ENCODE measurements at regions not wholly inside any gene's neighbourhood (a gene's known extent, or its start where the extent isn't known, plus 50 kb on each side); places are given as distances from the start of the nearest gene placed in this dataset.
"Not testable (repeated sequence)": the region's sequence is repeated elsewhere in the genome, so short reads cannot be mapped to it uniquely, and the experiment has no call there.

DNA sequence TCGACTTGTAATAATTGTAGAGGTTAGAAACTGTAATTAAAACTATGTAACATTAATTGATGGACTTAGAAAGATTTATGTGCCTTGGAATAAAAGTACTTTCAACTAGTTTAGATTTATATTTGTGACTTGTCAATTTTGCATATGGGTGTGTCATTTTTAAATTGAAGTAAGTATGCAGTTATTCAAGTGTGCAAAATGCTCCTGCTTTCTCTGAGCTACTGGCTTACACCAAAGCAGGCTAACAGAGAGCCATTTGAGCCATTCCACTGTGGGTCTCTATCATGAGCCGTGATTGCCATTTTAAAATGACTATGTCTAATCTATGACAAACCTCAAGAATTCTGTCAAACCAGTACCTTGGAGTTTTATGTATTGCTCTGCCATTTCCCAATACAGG is 345.0 kb upstream of the MDFIC2 start:
- Mint-ChIP-seq H3K27me3 (peaks cover 6% of the 10 kb centered on the region), H3K36me3 (no peaks in the 10 kb centered on the region), H3K4me1 (no peaks in the 10 kb centered on the region), H3K27ac (no peak overlapping the region), H3K4me3 (no peak overlapping the region), H3K9me3 (ENCODE audit: low read depth) (no peaks in the 10 kb centered on the region)
- ATAC-seq (no peak), DNase-seq (no peak)
- CTCF ChIA-PET, result no interaction called here

DNA sequence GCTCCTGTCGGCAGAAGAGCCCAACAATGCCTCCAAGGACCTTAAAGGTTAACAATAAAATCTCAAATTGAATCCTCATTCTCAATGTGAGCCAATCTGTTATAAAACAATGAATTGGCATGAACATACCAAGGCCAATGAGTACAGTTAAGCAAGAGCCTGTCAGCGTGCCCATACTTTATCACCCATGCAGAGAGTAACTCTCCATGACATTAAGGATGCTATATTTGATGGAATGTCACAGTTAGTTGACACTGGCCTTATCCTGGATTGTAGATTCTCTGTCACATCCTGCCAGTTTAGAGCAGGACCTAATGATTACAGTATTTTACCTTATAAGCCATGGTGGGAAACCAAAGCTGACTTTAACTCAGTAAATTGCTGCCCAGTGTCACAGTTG is 335.4 kb upstream of the MDFIC2 start:
- DNase-seq (no peak), ATAC-seq (no peak)
- Mint-ChIP-seq H3K9me3 (ENCODE audit: low read depth) (peaks cover 3% of the 10 kb centered on the region), H3K4me3 (no peak overlapping the region), H3K27ac (no peak overlapping the region), H3K36me3 (no peaks in the 10 kb centered on the region), H3K27me3 (no peaks in the 10 kb centered on the region), H3K4me1 (no peaks in the 10 kb centered on the region)
- CTCF ChIA-PET, result no interaction called here

DNA sequence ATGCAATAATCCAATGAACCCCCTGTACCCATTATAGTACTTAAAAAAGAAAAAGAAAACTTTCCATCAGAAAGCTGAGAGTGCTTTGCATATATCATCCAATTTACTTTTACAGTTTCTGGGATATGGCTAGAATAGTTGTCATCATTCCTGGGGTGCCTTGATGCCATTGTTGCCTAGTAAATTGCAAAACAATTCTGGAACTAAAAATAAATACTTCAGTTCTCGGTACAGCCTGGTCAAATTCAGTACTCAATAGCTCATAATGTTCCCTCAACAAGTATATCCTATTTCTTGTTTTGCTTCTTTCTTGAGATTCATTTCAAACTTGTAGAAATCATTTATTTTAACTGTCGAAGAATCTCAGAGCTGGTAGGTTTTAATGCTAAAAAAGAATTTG is 334.7 kb upstream of the MDFIC2 start:
- Mint-ChIP-seq H3K9me3 (ENCODE audit: low read depth) (peaks cover 3% of the 10 kb centered on the region), H3K36me3 (no peaks in the 10 kb centered on the region), H3K27ac (no peak overlapping the region), H3K4me1 (no peaks in the 10 kb centered on the region), H3K27me3 (no peaks in the 10 kb centered on the region), H3K4me3 (no peak overlapping the region)
- CTCF ChIA-PET, result interaction anchor here (1.4 kb wide), 1 partner anchor 11 kb away, joined by 4 read pairs; no protein-coding TSS in a partner anchor
- ATAC-seq (no peak), DNase-seq (no peak)

DNA sequence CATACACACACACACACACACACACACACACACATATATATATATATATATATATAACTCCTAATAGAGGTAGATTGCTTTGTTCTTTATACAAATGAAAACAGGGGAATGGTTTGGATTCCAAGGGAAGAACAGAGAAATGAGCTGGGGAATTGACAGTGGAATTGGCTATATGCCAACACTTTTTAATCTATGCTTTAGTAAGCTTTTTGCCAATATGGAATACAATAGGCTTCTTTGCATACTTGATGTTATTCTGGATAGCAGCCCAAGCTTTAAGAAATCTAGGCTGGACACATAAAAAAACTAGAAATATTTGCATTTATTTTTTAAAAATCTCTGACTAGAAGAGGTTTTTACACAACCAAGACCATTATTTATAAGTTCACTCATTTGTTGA is 334.2 kb upstream of the MDFIC2 start:
- Mint-ChIP-seq H3K9me3 (ENCODE audit: low read depth) (peaks cover 3% of the 10 kb centered on the region), H3K27ac (no peak overlapping the region), H3K4me3 (no peak overlapping the region), H3K4me1 (no peaks in the 10 kb centered on the region), H3K36me3 (no peaks in the 10 kb centered on the region), H3K27me3 (no peaks in the 10 kb centered on the region)
- CTCF ChIA-PET, result interaction anchor here (1.4 kb wide), 1 partner anchor 10 kb away, joined by 4 read pairs; no protein-coding TSS in a partner anchor
- no peak for ATAC-seq
- DNase-seq, result no peak

DNA sequence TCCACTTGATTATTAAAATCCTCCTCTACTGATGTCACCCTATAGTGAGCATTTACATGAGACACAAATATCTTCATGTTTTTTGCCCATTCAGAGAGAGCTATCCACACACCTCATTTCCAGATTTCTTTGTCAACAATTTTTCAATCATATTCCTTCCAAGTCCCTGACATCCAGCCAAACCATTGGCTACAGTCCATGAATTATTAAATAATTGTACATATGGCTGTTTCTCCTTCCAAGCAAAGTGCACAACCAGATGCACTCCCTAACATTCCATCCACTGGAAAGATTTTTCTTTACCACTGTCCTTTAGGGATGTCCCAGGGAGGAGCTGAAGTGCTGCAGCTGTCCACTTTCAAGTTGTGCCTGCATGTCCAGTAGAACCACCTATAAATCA is 328.0 kb upstream of the MDFIC2 start:
- H3K36me3 Mint-ChIP-seq, result no peaks in the 10 kb centered on the region
- H3K27ac Mint-ChIP-seq, result no peak overlapping the region
- no peaks in the 10 kb centered on the region for H3K4me1 Mint-ChIP-seq
- DNase-seq, result no peak
- H3K27me3 Mint-ChIP-seq, result peaks cover 7% of the 10 kb centered on the region
- ATAC-seq, result no peak
- H3K4me3 Mint-ChIP-seq, result no peak overlapping the region
- CTCF ChIA-PET, result no interaction called here
- peaks cover 3% of the 10 kb centered on the region for H3K9me3 Mint-ChIP-seq (ENCODE audit: low read depth)

DNA sequence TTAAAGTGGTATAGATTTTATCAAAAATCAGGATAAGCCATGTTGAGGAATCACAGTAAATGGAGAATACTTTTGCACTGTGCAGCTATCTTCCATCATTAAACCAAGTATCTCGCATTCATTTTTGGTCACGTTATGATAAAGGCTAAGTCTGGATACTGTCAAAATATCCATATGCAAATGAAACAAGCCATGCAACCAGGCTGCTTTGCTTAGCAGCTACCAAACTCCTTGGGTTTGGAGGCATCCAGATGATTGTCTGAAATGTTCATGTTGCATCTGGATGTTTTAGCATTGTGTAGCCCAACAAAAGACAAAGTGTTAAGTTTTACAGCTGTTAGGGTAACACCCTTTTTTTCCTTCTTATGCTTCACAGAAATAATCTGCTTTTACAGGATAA is 322.9 kb upstream of the MDFIC2 start:
- Mint-ChIP-seq H3K27me3 (peaks cover 15% of the 10 kb centered on the region), H3K9me3 (ENCODE audit: low read depth) (no peaks in the 10 kb centered on the region), H3K4me1 (no peaks in the 10 kb centered on the region), H3K4me3 (no peak overlapping the region), H3K27ac (no peak overlapping the region), H3K36me3 (no peaks in the 10 kb centered on the region)
- ATAC-seq (no peak), DNase-seq (no peak)
- CTCF ChIA-PET, result no interaction called here

DNA sequence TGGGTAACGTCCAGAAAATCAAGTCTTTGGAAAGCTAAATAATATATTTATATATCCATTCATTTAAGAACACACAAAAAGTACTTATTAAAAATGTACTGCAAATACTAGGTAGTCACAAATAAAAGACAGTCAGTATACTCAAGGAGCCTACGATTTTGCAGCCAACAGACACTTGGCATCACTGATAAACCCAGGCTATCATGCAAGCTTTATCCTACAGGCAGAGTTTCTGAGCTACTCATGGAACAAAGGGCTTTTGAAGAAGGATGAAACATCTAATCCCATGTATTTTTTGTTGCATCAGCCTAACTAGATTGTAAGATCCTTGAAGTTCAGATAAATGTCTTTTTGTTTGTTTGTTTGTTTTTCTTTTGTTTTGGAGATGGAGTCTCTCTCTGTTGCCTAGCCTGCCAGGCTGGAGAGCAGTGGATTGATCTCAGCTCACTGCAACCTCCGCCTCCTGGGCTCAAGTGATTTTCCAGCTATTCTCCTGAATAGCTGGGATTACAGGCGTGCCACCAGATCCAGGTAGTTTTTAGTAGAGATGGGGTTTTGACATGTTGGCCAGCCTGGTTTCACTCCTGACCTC is 319.4 kb upstream of the MDFIC2 start:
- Mint-ChIP-seq H3K4me3 (no peak overlapping the region), H3K9me3 (ENCODE audit: low read depth) (no peaks in the 10 kb centered on the region), H3K27me3 (peaks cover 11% of the 10 kb centered on the region), H3K4me1 (no peaks in the 10 kb centered on the region), H3K27ac (no peak overlapping the region), H3K36me3 (no peaks in the 10 kb centered on the region)
- no peak for ATAC-seq
- CTCF ChIA-PET, result no interaction called here
- no peak for DNase-seq

DNA sequence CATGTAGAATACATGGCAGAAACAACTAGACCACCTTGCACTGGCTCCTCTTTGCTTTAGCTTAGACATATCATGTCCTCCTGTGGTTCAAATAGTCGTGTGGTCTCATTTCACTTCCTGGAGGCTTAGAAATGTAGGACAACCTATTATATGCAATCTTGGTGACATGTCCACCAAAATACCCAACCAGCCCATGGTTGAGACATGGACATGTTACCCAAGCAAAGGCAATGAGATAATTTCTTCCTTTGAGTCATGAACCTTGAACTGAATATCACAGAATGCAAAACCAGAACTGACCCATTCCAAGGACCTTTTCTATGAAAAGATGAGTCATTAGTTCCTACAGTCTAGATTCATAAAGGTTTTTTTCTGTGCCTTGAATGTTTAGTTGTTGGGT is 309.0 kb upstream of the MDFIC2 start:
- CTCF ChIA-PET, result no interaction called here
- Mint-ChIP-seq H3K27me3 (peaks cover 10% of the 10 kb centered on the region), H3K9me3 (ENCODE audit: low read depth) (no peaks in the 10 kb centered on the region), H3K36me3 (no peaks in the 10 kb centered on the region), H3K27ac (no peak overlapping the region), H3K4me1 (no peaks in the 10 kb centered on the region), H3K4me3 (no peak overlapping the region)
- DNase-seq (no peak), ATAC-seq (no peak)

DNA sequence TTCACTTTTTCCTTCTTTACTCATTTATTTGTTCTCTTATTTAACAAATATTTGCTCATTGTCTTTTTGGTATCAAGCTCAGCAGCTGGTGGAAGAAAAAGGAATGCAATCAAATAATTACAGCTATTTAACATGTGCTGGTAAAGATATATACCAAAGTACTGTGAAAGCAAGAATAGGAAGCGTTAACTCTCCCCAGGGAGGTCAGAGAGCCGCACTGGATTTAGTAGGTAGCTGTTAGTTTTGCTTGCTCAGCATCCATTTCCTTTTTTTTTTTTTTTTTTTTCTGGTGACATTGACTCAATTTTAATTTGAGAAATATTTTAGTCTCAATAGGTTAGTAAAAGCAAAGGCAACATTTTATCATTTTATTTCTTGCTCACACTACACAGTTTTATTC is 308.5 kb upstream of the MDFIC2 start:
- ATAC-seq (no peak), DNase-seq (no peak)
- no peak overlapping the region for H3K4me3 Mint-ChIP-seq
- CTCF ChIA-PET, result no interaction called here
- no peaks in the 10 kb centered on the region for H3K36me3 Mint-ChIP-seq
- no peaks in the 10 kb centered on the region for H3K9me3 Mint-ChIP-seq (ENCODE audit: low read depth)
- H3K27me3 Mint-ChIP-seq, result peaks cover 10% of the 10 kb centered on the region
- no peak overlapping the region for H3K27ac Mint-ChIP-seq
- H3K4me1 Mint-ChIP-seq, result no peaks in the 10 kb centered on the region

DNA sequence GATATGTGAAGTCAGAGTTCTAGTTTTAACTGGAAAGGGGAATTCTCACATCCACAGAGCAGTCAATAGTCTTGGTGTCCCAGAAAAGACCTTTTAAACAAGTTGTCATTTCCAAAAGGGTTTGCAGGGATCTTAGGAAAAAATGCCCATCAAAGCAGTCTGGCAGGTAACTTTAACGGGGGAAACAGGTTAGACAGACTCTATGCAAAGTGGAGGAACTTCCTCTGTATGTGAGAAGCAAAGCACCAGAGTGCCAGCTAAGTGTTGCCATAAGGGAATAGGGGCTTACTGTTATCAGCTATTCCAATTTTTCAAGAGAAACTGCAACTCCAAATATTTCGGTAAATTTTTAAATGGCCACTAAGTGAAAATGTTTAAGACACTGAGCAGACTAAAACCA is 307.9 kb upstream of the MDFIC2 start:
- ATAC-seq, result no peak
- CTCF ChIA-PET, result no interaction called here
- Mint-ChIP-seq H3K27ac (no peak overlapping the region), H3K4me3 (no peak overlapping the region), H3K27me3 (peaks cover 10% of the 10 kb centered on the region), H3K36me3 (no peaks in the 10 kb centered on the region), H3K4me1 (no peaks in the 10 kb centered on the region), H3K9me3 (ENCODE audit: low read depth) (no peaks in the 10 kb centered on the region)
- DNase-seq, result no peak

DNA sequence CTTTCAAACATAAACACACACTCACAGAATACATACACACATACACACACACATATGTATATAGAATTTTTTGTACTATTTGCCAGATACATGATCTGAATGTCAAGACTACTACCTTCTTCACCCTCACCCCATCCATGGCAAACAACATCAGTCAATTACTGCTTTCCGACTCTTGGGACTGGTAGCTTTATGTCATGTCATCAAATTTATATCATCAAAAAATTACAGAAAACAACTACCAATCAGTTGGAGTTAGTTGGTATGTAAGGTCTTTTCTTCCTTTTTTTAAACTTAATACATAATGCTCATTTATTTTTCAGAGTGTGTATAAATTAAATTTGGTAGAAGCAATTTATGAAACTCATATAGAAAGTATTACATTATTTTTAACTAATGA is 305.7 kb upstream of the MDFIC2 start:
- Mint-ChIP-seq H3K4me1 (no peaks in the 10 kb centered on the region), H3K36me3 (no peaks in the 10 kb centered on the region), H3K27me3 (peaks cover 10% of the 10 kb centered on the region), H3K9me3 (ENCODE audit: low read depth) (no peaks in the 10 kb centered on the region), H3K4me3 (no peak overlapping the region), H3K27ac (no peak overlapping the region)
- CTCF ChIA-PET, result no interaction called here
- no peak for DNase-seq
- no peak for ATAC-seq

DNA sequence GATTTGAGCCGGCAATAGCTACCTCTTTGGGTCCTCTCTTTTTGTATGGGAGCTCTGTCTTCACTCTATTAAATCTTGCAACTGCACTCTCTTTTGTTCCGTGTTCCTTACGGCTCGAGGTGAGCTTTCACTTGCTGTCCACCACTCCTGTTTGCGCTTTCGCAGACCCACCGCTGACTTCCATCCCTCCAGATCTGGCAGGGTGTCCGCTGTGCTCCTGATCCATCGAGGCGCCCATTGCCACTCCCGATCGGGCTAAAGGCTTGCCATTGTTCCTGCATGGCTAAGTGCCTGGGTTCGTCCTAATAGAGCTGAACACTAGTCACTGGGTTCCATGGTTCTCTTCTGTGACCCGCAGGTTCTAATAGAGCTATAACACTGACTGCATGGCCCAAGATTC is 304.9 kb upstream of the MDFIC2 start:
- H3K4me3 Mint-ChIP-seq; DNase-seq; H3K4me1 Mint-ChIP-seq; H3K27me3 Mint-ChIP-seq; H3K9me3 Mint-ChIP-seq (ENCODE audit: low read depth); CTCF ChIA-PET; H3K36me3 Mint-ChIP-seq; ATAC-seq; H3K27ac Mint-ChIP-seq: not testable (repeated sequence)

DNA sequence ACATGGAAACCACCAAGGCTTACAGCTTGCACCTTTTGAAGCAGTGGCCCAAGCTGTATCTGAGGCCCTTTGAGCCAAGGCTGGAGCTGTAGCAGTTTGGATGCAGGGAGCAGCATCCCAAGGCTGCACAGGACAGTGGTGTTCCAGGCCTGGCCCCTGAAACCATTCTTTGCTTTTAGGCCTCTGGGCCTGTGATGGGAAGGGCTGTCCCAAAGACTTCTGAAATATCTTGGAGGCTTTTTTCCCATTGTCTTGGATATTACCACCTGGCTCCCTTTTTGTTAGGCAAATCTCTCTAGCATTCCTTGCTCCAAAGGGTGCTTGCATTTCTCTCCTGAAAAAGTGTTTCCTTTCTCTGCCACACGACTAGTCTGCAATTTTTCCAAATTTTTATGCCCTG is 302.8 kb upstream of the MDFIC2 start:
- Mint-ChIP-seq H3K36me3 (no peaks in the 10 kb centered on the region), H3K27ac (no peak overlapping the region), H3K4me1 (no peaks in the 10 kb centered on the region), H3K9me3 (ENCODE audit: low read depth) (no peaks in the 10 kb centered on the region), H3K4me3 (no peak overlapping the region), H3K27me3 (peaks cover 7% of the 10 kb centered on the region)
- no peak for ATAC-seq
- CTCF ChIA-PET, result no interaction called here
- no peak for DNase-seq

DNA sequence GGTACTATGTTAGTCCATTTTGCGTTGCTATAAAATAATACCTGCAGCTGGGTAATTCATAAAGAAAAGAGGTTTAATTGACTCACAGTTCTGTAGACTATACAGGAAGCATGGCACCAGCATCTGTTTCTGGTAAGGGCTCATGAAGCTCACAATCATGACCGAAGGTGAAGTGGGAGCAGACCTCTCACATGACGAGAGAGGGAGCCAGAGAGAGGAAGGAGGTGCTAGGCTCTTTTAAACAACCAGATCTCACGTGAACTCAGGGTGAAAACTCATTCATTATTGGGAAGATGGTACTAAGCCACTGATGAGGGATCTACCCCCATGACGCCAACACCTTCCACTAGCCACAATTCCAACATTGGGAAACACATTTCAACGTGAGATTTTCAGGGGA is 301.7 kb upstream of the MDFIC2 start:
- no peaks in the 10 kb centered on the region for H3K9me3 Mint-ChIP-seq (ENCODE audit: low read depth)
- no peak overlapping the region for H3K4me3 Mint-ChIP-seq
- ATAC-seq (no peak), DNase-seq (no peak)
- no peaks in the 10 kb centered on the region for H3K36me3 Mint-ChIP-seq
- no peaks in the 10 kb centered on the region for H3K4me1 Mint-ChIP-seq
- CTCF ChIA-PET, result no interaction called here
- H3K27me3 Mint-ChIP-seq, result peaks cover 4% of the 10 kb centered on the region
- no peak overlapping the region for H3K27ac Mint-ChIP-seq

DNA sequence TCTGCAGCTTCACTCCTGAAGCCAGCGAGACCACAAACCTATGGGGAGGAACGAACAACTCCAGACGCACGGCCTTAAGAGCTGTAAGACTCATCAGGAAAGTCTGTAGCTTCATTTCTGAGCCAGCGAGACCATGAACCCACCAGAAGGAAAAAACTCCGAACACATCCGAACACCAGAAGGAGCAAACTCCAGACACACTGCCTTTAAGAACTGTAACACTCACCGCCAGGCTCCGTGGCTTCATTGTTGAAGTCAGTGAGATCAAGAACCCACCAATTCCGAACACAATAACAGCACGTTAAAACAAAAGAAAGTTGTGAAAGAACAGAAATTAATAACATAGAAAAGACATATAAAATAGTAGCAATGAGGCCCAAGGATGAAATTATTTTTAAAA is 300.5 kb upstream of the MDFIC2 start:
- H3K27ac Mint-ChIP-seq, result no peak overlapping the region
- ATAC-seq (no peak), DNase-seq (no peak)
- H3K36me3 Mint-ChIP-seq, result no peaks in the 10 kb centered on the region
- H3K9me3 Mint-ChIP-seq (ENCODE audit: low read depth), result no peaks in the 10 kb centered on the region
- H3K4me1 Mint-ChIP-seq, result no peaks in the 10 kb centered on the region
- CTCF ChIA-PET, result no interaction called here
- no peaks in the 10 kb centered on the region for H3K27me3 Mint-ChIP-seq
- H3K4me3 Mint-ChIP-seq, result no peak overlapping the region
